ENCODE measurements at regions not wholly inside any gene's neighbourhood (a gene's known extent, or its start where the extent isn't known, plus 50 kb on each side); places are given as distances from the start of the nearest gene placed in this dataset.

DNA sequence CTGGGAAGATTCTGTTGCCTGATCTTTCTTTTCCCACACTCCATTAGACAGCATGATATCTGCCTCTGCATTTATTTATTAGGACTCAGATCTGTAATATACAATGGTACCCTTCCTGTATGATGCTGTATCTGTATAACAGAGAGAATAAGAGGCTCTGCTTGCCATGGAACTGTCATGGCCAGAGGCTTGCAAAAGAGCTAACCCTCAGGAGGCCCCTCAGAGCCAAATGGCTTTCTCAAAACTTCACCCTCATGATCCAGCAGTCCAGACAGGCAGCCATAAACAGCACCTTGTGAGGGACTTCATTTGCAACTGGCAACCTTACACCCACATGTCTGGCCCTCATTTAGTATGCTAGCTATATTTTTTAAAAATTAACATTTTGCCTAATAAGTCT is 57.6 kb downstream of the TMEM30B start:
- TF ChIP-seq, protein P1, sequence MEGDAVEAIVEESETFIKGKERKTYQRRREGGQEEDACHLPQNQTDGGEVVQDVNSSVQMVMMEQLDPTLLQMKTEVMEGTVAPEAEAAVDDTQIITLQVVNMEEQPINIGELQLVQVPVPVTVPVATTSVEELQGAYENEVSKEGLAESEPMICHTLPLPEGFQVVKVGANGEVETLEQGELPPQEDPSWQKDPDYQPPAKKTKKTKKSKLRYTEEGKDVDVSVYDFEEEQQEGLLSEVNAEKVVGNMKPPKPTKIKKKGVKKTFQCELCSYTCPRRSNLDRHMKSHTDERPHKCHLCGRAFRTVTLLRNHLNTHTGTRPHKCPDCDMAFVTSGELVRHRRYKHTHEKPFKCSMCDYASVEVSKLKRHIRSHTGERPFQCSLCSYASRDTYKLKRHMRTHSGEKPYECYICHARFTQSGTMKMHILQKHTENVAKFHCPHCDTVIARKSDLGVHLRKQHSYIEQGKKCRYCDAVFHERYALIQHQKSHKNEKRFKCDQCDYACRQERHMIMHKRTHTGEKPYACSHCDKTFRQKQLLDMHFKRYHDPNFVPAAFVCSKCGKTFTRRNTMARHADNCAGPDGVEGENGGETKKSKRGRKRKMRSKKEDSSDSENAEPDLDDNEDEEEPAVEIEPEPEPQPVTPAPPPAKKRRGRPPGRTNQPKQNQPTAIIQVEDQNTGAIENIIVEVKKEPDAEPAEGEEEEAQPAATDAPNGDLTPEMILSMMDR (IDR thresholded peaks at IDR 0.05; ENCODE audit: insufficient read depth, low read depth, low read length): no peak
- TF ChIP-seq EZH2 (IDR thresholded peaks at IDR 0.05; ENCODE audit: insufficient read depth, low read length): no peak

Data from astrocyte (in vitro differentiated cells and primary cell).